ENCODE measurements at regions not wholly inside any gene's neighbourhood (a gene's known extent, or its start where the extent isn't known, plus 50 kb on each side); places are given as distances from the start of the nearest gene placed in this dataset.
"Not testable (repeated sequence)": the region's sequence is repeated elsewhere in the genome, so short reads cannot be mapped to it uniquely, and the experiment has no call there.

DNA sequence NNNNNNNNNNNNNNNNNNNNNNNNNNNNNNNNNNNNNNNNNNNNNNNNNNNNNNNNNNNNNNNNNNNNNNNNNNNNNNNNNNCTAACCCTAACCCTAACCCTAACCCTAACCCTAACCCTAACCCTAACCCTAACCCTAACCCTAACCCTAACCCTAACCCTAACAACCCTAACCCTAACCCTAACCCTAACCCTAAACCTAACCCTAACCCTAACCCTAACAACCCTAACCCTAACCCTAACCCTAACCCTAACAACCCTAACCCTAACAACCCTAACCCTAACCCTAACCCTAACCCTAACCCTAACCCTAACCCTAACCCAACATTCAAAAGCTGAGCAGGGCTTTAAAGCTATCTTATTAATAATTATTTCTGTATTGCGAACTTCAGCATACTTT, 182.5 kb upstream of the FAM20C start:
- DNase-seq, result peak in 2 of 42 donors; percentile 0 to 5
- intact Hi-C loops (cut with DNase I), result not testable (repeated sequence)

DNA sequence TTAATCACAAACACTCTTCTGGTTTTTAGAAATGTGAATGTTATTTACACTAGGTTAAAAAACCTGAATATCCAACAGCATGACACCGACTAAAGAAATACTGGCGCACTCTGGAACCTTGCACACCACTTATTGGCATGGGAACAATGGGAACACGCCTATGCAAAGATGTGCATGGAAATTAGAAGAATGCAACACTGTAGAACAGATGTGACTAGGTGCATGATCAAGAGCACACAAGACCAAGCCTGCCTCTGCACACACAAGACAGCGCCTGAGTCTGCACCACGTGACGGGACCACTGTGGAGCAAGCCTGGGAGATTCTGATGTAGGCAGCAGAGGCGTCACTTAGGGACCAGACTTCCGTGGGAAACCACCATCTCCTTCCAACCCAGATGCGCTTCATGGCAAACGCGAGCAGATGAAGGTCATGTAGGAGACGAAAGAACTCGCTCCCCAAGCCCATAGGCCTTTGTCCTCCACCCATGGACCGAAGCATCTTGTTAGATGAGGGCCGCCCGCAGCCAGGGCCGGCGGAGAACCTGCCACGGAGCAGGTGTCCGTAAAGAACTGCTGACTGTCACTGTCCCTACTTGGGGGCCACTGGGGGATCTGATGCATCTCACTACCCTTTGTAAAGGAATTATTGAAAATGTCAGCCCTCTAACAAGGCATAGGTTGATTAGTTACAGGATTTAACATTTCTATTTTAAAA, 159.6 kb upstream of the FAM20C start:
- peak in 3 of 42 donors; percentile 7 to 27 (median 9) for DNase-seq
- intact Hi-C loops (cut with DNase I), result not testable (repeated sequence)

DNA sequence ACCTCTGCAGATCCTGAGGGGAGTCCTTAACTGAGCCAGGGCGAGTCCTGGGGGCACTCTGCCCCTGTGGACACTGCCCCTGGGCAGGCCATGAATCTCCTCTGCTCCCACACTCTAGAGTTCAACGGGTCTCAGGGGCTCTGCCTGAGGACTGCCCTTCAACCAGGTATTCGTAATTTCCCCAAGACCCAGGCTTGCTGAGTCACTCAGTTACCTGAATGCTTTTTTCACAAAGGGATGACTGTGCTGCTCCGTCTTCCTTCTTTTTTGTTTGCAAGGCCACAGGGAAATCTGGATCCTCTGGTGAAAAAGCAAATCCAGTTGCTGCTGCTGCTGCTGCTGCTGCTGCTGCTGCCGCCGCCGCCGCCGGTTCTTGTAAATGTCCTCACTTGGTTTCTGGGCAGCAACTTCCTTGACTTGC, 157.2 kb upstream of the FAM20C start:
- intact Hi-C loops (cut with DNase I), result not testable (repeated sequence)
- DNase-seq, result peak in 12 of 42 donors; percentile 3 to 43 (median 14)

DNA sequence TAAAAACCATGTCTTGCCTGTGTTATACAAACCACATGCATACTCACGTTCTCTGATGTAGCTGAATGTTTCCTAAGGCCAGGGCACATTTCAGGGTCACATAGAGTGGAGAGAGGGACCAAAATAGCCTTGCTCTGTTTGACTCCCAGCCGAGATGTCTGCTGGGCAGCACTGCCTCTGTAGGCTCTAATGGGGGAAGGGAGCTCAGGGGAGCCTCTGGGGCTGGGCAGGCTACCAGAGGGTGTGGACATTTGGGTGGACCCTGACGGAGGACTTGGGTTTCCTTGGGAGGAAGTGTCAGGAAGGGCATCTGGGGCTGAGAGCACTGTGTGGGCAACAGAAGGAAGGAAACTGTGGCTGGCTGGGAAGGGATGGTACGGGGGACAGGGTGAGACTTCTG, 155.8 kb upstream of the FAM20C start:
- DNase-seq; intact Hi-C loops (cut with DNase I): not testable (repeated sequence)

DNA sequence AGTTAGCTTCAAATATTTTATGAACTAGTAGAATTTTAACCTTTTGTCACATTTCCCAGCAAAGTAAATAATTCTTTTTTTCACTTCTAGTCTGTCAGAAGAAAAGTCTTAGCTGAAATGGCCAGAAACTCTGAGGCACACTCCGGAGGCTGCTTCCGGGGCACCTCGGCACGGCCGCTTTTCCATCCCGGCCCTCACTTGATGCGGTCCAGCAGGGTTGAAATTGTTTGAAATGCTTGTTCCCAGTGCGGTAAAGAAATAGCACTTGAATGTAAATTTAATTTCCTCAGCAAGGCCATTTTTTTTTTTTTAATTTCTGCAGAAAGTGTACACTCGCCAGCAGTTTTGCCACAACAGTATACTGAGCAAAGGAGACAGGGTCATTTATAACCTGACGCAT, 154.7 kb upstream of the FAM20C start:
- peak in 5 of 42 donors; percentile 1 to 36 (median 8) for DNase-seq
- intact Hi-C loops (cut with DNase I), result not testable (repeated sequence)

DNA sequence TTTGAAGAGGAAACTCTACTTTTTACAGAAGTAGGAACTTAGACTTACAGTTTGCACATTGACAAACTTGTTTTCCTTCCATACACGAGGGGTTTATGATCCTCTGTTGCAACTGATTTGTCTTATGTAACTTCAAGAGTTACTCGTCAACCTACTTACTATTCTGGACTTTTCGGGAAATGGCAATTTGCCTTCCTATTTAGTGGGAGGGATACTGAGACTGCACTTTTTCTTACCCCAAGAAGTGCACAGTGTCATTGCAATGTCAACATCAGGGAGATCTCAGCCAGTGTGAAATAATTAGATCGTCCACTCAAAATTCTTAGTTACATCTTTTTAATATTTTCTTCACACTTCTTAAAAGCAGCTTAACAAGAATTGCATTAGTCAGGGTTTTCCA, 153.9 kb upstream of the FAM20C start:
- DNase-seq; intact Hi-C loops (cut with DNase I): not testable (repeated sequence)

DNA sequence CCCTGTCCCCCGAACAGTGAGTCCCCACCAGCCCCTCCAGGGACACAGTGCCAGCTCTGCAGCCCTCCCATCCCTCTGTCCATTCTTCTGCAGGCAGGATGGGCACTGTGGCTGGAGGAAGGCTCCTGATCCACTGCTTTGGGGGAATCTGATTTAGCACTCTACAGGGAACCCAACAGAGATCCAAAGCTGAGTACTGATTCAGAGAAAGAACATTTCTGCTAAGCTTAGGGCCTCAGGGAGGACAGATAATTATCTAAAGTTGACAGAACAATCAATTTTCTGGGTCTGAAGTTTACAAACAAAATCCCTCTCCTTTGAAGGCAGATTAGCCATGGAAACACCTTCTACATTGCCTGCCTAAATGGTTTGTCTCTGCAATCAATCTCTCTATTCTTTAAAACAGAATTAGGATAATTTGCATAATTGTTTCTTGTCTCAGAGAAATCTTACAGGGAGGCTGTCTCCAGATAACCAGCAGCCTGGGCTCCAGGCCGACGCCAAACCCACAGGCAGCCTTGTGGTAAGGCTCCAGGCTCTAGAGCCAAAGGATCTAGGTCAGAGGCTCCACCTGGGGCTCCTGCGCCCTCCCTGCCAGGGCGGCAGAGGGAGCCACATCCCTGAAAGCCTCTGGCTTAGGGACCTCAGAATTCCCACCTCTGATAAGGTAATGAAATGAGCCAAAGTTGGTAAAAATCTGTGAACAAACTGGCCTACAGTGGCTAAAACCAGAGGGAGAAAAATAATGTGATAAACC, 152.2 kb upstream of the FAM20C start:
- intact Hi-C loops (cut with DNase I), result not testable (repeated sequence)
- peak in 20 of 42 donors; percentile 3 to 36 (median 14) for DNase-seq

DNA sequence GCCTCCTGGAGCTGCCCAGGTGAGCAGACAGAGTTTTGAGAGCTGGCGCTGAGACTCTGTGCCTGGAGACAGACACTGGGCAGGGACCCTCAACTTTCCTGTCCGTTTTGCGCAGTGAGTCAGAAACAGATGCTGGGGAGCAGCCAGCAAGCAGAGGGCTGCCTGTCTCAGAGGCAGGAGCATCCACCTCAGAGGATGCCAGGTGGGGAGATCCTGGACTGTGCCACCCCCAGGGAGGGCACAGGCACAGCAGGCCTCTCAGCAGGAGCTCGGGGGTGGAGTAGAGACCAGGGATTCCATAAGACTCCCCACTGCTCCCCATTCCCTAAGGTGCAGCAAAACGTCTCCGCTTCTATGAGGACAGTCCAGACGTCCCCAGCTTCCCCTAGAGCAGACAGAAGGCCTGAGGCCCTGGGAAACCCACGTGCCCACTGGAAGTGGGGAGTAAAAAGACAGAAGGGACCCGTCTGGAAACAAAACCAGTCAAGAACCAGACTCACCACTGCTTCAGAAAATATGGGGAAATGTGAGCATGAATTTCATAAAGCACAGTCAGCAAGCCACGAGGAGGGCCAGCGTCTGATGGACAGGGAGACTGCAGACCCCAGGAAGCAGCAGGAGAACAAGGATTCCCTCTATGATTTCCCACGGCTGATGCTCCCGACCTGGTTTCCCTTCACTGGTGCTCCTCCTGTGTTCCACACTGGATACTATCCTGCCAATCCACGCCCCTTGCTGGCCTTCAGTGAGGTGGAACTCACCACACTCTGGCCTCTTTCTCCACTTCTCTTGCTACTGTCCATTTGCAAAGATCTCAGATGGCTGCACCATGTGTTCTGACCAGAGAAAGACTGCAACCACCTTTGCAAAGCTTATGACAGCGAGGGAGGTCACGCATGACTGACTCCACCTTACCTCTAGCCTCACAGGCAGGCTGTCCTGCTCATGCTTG, 151.3 kb upstream of the FAM20C start:
- peak in 15 of 42 donors; percentile 1 to 31 (median 6) for DNase-seq
- intact Hi-C loops (cut with DNase I), result no loop called here

DNA sequence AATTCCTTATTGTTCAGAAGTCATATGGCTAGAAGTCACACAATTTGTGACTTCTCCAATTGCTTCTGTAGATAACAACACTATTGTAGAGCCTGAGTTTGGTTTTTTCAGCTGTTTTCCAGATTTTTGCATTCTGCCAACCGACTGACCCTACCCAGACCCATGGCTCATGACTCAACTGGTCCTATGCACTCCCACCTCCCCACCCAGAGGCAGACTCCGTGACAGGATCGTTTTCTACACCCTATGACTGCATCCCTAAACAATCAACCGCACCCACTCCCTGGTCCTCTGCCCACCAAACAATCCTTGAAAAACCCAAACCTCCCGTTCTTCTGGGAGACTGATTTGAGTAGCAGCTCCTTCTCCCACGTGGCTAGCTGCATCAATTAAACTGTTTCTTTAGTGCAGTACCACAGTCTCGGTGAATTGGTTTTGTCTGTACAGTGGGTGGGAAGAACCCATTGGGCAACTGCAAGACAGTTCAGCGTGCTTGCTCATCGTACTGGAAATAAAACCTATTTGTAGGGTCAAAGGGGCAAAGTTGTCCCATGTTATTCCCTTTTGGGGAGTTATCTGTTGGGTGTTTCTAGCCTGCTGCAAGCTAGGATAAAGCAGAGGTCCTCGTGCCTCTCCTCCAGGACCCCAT, 150.3 kb upstream of the FAM20C start:
- intact Hi-C loops (cut with DNase I), result no loop called here
- peak in 6 of 42 donors; percentile 2 to 14 (median 5) for DNase-seq

DNA sequence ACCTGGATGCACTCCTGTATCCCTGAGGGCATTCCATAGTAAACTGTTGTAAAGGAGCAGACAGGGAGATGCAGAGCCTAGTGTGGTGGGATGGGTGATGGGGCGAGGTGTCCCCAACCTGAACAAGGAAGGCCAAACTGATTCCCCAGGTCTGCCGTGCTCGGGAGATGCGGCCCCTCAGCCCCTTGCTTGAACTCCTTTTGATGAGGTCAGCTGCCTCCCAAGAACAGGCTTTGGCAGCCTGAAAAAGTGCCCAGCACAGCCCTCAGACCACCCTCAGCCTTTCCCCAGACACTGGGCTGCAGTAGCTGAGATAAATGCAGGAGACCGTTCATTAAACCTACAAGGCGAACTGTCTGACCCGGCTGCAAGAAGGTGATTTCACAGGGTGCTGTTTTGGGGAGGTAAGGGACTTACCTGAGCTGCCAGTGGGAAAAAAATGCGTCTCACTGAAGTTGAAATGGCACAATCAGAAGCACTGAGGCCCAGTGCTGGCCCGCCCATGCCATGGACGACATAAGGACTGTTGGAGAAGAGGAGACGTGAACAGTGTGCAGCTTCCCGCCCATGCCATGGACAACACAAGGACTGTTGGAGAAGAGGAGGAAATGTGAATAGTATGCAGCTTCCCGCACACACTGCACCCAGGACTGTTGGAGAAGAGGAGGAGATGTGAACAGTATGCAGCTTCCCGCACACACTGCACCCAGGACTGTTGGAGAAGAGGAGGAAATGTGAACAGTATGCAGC, 148.4 kb upstream of the FAM20C start:
- peak in 18 of 42 donors; percentile 0 to 31 (median 6) for DNase-seq
- intact Hi-C loops (cut with DNase I), result no loop called here

DNA sequence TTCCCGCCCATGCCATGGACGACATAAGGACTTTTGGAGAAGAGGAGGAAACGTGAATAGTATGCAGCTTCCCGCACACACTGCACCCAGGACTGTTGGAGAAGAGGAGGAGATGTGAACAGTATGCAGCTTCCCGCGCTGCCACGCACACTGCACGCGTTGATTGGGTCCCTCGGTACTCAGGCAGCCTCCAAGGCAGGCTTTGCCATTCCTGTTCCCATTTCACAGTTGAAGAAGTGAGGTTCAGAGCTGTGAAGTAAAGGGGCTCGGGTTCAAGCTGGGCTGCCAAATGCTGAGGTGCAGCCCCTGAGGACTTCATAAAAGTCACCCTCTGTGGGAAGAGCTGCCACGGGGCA, 147.9 kb upstream of the FAM20C start:
- DNase-seq, result peak in 15 of 42 donors; percentile 2 to 33 (median 5)
- intact Hi-C loops (cut with DNase I), result no loop called here

DNA sequence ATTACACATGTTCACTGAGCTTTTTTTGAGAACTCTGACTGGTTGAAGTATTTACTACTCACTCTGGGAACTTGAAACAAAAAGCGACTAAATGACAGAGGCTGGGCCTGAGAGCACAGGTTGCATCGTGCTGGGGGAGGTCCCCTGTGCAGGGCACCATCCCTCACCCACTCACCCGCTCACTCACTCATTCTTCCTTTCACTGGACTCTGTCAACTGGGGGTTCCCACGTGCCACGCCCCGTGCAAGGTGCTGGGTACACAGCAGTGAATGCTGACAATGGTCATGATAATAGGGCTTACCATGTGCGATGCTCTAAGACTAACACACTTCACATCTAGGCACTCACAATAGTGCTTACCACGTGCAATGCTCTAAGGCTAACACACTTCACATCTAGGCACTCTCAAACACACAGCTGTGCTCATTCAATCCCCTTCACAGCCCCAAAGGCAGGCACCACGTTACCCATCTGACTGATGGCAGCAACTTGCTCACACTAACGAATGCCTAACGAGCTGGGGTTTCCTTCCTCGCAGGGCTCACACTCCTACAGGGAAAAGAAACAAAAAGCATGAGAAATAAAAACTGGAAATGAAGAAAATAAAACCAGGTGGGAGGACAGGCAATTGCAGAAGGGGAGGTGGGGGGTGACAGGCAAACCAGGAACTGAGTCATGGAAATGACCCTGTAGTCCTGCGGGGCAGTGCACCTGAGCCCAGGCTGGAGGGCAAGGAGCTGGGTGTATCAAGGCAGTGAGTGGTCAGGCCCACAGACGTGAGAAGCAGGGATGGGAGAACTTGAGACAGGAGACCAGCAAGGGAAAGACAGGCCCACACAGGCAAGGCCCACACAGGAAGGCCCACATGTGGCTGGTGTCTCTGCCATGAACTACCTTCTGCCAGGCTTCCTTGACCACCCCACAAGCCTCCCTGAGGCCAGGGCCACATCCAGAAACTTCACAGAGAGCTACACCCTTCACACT, 147.0 kb upstream of the FAM20C start:
- DNase-seq, result peak in 20 of 42 donors; percentile 0 to 35 (median 8)
- intact Hi-C loops (cut with DNase I), result no loop called here

DNA sequence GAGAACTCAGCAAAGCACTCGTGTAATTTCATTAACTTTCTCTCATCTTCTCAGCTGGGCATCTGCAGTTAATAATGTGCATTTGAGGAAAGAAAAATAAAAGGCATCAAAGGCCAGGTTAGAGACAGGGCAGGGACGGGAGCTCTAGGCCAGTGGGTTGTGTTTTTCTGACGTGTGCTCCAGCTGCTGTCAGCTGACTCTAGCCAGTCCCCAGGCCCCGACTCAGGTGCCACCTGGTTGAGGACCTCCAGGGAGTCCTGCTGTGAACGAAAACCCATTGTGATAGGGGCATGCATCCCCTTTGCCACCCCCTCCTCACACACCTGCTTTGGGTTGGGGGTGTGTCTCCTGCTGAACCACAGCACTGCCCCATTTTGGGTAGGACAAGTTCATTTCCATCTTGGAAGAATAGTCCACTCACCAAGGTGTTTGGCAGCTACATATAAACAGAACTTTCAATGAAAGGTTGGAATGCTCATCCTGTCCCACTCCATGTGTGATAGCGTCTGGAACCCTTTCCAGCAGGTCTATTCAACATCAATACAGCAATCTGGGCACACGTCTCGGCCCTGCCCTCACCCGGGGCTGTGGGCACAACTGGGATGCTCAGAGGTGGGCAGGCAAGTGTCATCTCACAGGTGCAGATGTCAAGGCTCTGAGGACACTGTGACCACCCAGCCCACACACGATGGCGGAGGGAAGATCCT, 146.1 kb upstream of the FAM20C start:
- intact Hi-C loops (cut with DNase I), result no loop called here
- DNase-seq, result peak in 16 of 42 donors; percentile 1 to 32 (median 6)

DNA sequence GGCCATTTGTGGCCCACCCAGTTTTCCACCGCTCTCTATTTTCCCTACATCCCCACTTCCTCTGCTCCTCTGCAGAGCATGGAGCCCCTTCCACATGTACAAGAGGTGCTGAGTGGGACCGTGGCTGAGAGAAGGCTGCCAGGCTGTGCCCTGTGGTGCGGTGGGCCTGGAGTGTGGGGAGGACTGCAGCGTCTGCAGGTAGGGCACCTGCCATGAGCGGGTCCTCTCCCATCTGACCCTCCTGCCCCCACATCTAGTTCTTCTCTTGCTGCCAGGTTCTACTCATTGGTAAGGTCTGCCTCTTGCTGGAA, 145.6 kb upstream of the FAM20C start:
- intact Hi-C loops (cut with DNase I), result no loop called here
- peak in 9 of 42 donors; percentile 1 to 15 (median 9) for DNase-seq

DNA sequence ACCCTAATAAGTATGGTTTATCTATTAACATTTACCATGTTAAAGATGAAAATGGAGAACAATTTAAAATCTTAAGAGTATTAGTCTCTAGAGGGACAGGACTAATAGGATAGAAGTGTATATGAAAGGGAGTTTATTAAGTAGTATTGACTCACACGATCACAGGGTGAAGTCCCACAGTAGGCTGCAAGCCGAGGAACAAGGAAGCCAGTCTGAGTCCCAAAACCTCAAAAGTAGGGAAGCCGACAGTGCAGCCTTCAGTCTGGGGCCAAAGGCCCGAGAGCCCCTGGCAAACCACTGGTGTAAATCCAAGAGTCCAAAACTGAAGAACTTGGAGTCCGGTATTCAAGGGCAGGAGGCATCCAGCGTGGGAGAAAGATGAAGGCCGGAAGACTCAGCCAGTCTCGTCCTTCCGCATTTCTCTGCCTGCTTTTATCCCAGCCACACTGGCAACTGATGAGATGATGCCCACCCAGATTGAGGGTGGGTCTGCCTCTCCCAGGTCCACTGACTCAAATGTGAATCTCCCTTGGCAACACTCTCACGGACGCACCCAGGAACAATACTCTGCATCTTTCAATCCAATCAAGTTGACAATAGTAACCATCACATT, 140.8 kb upstream of the FAM20C start:
- intact Hi-C loops (cut with DNase I), result no loop called here
- DNase-seq, result peak in 9 of 42 donors; percentile 1 to 28 (median 5)

DNA sequence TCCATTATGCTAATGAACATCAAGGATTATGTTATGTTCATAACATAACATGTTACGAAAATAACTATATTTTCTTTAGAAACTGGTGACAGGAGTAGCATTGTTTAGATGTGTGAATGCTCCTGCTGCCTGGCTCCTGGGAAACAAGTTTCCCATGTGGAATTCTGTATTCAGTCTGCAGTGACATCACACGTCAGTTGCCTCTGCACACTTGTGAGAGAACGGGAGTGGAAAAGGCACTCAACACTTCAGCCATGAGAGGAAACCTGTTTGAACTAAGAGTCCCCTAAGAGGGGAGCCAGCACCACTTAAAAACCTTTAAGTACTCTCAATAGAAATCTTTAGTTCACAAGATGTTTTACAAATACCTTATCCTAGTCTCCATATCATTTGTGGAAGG, 140.3 kb upstream of the FAM20C start:
- intact Hi-C loops (cut with DNase I), result no loop called here
- DNase-seq, result peak in 4 of 42 donors; percentile 1 to 27 (median 5)
